Ascending aorta (tissue), 2 donors: ENCODE measurements at regions not wholly inside any gene's neighbourhood (a gene's known extent, or its start where the extent isn't known, plus 50 kb on each side); places are given as distances from the start of the nearest gene placed in this dataset.
A peak's percentile ranks its signal among the peaks of the same experiment; 100 is the strongest.
"Not testable (repeated sequence)": the region's sequence is repeated elsewhere in the genome, so short reads cannot be mapped to it uniquely, and the experiment has no call there.

Experiments used
- DNase-seq, 2 donors: peaks; one replicate each; pipeline ENCODE4 v3.0.0-alpha.2; 2019; ENCODE audit warnings: low spot score in 2 of 2
- H3K27ac ChIP-seq, 2 donors: fragments of 200-600 bp; sonication (generic); one replicate each; pipeline ENCODE4 v1.5.1; 2016 to 2017; ENCODE audit warnings: mild to moderate bottlenecking in 1 of 2
- H3K27me3 ChIP-seq: fragments of 200-600 bp; sonication (generic); one replicate; pipeline ENCODE4 v1.5.1; 2017
- H3K36me3 ChIP-seq, 2 donors: fragments of 200-600 bp; sonication (generic); one replicate each; pipeline ENCODE4 v1.5.1; 2016
- H3K4me1 ChIP-seq, 2 donors: fragments of 200-600 bp; sonication (generic); one replicate each; pipeline ENCODE4 v1.5.1; 2016 to 2017; ENCODE audit warnings: mild to moderate bottlenecking in 1 of 2
- H3K4me3 ChIP-seq, 2 donors: fragments of 200-600 bp; sonication (generic); one replicate each; pipeline ENCODE4 v1.5.1; 2016 to 2017; ENCODE audit warnings: mild to moderate bottlenecking in 1 of 2
- H3K9me3 ChIP-seq, 2 donors: fragments of 200-600 bp; sonication (generic); one replicate each; pipeline ENCODE4 v1.5.1; 2016
- intact Hi-C: fragments of 100-400 bp; cut with DNase I; formaldehyde crosslinking; loops from one replicate; pipeline ENCODE4 v1.15.1; 2023
- TF ChIP-seq, protein P1 (sequence below), 3 experiments: fragments of 200-600 bp in 2 of 3; fragments of 450-650 bp in 1 of 3; sonication (generic) in 2 of 3; IDR thresholded peaks; one replicate each; pipeline ENCODE4 v1.5.1; 2016 to 2019; ENCODE audit warnings: antibody characterized with exemption in 3 of 3, mild to moderate bottlenecking in 1 of 3, moderate library complexity in 1 of 3

DNA sequence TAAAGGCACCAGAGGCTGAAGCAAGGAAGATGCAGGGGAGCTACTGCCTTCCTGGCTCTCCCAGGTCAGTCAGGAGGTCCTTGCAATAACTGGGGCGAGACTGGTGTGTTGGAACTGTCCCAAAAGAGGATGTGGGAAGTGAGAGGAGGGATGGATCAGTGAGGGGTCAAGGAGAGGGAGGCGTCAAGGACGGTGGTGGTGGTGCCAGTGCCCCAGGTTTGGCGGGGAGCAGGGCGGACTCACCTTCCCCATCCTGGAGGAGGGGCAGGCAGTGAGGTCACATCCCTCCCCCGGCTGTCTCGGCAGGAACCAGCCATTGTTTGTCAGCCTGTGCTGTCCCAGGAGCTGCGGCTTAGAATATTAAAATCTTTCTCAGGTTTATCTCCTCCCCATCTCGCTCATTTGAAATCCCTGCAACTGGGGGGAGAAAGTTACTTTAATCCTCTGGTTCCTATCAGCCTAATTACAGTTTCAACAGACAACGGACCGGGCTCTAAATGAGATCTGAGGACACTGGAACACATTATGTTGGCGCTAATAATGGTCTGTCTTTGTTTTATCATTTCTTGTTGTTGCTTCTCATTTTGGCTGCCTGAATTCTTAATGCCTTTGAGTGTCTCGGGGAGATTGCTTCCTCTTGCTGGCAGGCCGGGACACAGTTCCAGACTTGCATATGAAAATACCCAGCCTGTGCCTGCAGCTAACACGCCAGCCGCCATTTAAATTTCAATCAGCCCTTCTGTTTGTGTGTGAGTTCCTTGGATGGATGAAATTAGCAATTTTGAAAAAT is 387.5 kb downstream of the RPS24 start:
- peak in 1 of 2 donors; percentile 50 for DNase-seq
- Histone ChIP-seq H3K4me3 (no peak overlapping the region), H3K27me3 (no peaks in the 10 kb centered on the region), H3K36me3 (no peaks in the 10 kb centered on the region), H3K27ac (no peak overlapping the region), H3K9me3 (peaks cover 0 to 4% of the 10 kb centered on the region in 2 donors), H3K4me1 (no peaks in the 10 kb centered on the region)
- TF ChIP-seq, protein P1, sequence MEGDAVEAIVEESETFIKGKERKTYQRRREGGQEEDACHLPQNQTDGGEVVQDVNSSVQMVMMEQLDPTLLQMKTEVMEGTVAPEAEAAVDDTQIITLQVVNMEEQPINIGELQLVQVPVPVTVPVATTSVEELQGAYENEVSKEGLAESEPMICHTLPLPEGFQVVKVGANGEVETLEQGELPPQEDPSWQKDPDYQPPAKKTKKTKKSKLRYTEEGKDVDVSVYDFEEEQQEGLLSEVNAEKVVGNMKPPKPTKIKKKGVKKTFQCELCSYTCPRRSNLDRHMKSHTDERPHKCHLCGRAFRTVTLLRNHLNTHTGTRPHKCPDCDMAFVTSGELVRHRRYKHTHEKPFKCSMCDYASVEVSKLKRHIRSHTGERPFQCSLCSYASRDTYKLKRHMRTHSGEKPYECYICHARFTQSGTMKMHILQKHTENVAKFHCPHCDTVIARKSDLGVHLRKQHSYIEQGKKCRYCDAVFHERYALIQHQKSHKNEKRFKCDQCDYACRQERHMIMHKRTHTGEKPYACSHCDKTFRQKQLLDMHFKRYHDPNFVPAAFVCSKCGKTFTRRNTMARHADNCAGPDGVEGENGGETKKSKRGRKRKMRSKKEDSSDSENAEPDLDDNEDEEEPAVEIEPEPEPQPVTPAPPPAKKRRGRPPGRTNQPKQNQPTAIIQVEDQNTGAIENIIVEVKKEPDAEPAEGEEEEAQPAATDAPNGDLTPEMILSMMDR (IDR thresholded peaks at IDR 0.05), result no peak
- intact Hi-C loops, result no loop called here

GRCh38 chr10:78424050-78424449 is 390.4 kb downstream of the RPS24 start:
- H3K4me1 ChIP-seq, intact Hi-C loops, H3K9me3 ChIP-seq, H3K4me3 ChIP-seq, DNase-seq, H3K27me3 ChIP-seq, H3K36me3 ChIP-seq, H3K27ac ChIP-seq: not testable (repeated sequence)

DNA sequence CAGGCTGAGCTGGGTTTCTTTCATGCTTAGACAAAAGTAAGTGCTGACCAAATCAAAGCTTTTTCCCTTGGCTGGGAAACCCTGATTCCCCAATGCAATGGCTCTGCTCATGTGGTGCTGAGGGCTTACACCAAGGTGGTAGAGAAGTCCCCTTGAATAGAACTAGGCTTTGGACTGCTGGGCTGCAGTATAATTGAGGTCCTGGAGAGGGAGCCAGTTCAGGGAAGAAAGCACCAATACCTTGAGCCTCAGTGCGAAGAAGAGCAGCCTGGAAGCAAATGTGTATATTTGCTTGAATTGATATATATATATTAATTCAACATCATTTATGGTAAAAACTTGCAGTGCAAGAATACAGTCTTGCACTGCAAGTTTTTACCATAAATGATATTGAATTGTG is 391.1 kb downstream of the RPS24 start:
- no peak for DNase-seq

GRCh38 chr10:78426181-78426580 is 392.5 kb downstream of the RPS24 start:
- DNase-seq, result no peak
- TF ChIP-seq, protein P1 (IDR thresholded peaks at IDR 0.05), result no peak
- Histone ChIP-seq H3K36me3 (no peaks in the 10 kb centered on the region), H3K4me1 (no peaks in the 10 kb centered on the region), H3K27ac (no peak overlapping the region), H3K27me3 (no peaks in the 10 kb centered on the region), H3K9me3 (peaks cover 0 to 4% of the 10 kb centered on the region in 2 donors), H3K4me3 (no peak overlapping the region)
- intact Hi-C loops, result no loop called here

More for the DNA sequence above, 391.1 kb downstream of the RPS24 start:
- H3K36me3 ChIP-seq, result no peaks in the 10 kb centered on the region
- no peaks in the 10 kb centered on the region for H3K27me3 ChIP-seq
- no peaks in the 10 kb centered on the region for H3K4me1 ChIP-seq
- intact Hi-C loops, result no loop called here
- no peak overlapping the region for H3K4me3 ChIP-seq
- TF ChIP-seq, protein P1 (IDR thresholded peaks at IDR 0.05), result no peak
- H3K9me3 ChIP-seq, result peaks cover 0 to 4% of the 10 kb centered on the region in 2 donors
- no peak overlapping the region for H3K27ac ChIP-seq

DNA sequence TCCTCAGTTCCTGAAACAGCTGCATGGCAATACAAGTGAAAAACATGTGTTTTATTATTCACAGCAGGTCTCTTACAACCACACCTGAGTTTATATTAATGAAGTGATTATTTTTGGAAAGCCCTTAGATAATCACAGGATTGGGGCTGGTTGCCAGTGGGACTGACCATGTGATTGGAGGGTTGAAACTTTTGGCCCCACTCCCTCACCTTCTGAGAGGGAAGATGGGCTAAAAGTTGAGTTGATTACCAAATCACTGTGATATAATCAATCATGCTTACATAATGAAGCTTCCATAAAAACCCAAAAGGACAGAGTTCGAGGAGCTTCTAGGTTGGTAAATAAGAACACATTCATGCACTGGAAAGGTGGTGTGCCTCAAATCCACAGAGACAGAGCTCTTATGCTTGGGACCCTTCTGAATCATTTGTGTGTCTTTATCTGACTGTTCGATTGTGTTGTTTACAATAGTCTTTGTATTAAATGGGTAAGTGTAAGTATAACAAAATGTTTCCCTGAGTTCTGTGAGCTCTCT is 393.9 kb downstream of the RPS24 start:
- Histone ChIP-seq H3K4me3 (no peak overlapping the region), H3K4me1 (peaks cover 0 to under 1% of the 10 kb centered on the region in 2 donors), H3K36me3 (no peaks in the 10 kb centered on the region), H3K9me3 (peaks cover 0 to 4% of the 10 kb centered on the region in 2 donors), H3K27ac (no peak overlapping the region), H3K27me3 (no peaks in the 10 kb centered on the region)
- DNase-seq, result no peak
- intact Hi-C loops, result no loop called here
- TF ChIP-seq, protein P1 (IDR thresholded peaks at IDR 0.05), result no peak

GRCh38 chr10:78428579-78428978 is 394.9 kb downstream of the RPS24 start:
- H3K9me3 ChIP-seq, result peaks cover 0 to 4% of the 10 kb centered on the region in 2 donors
- peaks cover 6 to 8% of the 10 kb centered on the region in 2 donors for H3K4me1 ChIP-seq
- H3K27ac ChIP-seq, result no peak overlapping the region
- H3K4me3 ChIP-seq, result no peak overlapping the region
- intact Hi-C loops, result no loop called here
- no peaks in the 10 kb centered on the region for H3K27me3 ChIP-seq
- TF ChIP-seq, protein P1 (IDR thresholded peaks at IDR 0.05), result no peak
- no peak for DNase-seq
- no peaks in the 10 kb centered on the region for H3K36me3 ChIP-seq
